HG02798 (cell line): ENCODE measurements at regions not wholly inside any gene's neighbourhood (a gene's known extent, or its start where the extent isn't known, plus 50 kb on each side); places are given as distances from the start of the nearest gene placed in this dataset.
A peak's percentile ranks its signal among the peaks of the same experiment; 100 is the strongest.
"Not testable (repeated sequence)": the region's sequence is repeated elsewhere in the genome, so short reads cannot be mapped to it uniquely, and the experiment has no call there.

Experiments used
- ATAC-seq: cut with Tn5 transposase; IDR thresholded peaks from one replicate; pipeline ENCODE4 v1.9.1; 2021; ENCODE audit warnings: mild to moderate bottlenecking; ENCODE audit not compliant: unreplicated experiment, poor library complexity

DNA sequence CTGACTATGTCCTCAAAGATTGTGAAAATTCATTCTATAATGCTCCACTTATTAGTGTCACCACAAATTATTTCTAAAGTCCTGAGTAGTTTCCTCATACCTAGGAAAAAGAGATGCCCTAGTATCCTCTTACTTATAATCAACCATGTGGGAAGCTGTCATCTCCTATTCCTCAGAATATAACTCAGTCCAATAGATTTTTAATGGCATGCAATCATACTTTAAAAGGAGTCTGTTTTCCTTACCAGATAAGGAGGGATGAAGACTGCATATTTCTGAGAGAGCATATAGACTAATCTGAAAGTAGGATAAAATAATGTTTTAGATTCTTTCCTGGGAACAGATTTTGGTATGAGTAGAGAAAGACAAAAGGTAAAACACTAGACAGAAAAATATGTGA is 727.7 kb upstream of the GRM3 start:
- ATAC-seq, result no peak

DNA sequence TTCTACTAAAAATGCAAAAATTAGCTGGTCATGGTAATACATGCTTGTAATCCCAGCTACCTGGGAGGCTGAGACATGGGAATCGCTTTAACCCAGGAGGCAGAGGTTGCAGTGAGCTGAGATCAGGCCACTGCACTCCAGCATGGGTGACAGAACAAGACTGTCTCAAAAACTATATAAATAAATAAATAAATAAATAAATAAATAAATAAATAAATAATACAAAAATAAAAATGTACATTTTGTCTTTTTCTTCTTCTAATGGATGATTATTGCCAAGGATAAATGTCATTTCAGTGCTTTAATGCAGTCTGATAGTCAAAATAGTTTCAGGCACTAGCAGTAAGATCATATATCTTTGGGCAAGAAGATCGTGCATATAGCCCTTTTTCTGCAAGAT is 727.6 kb upstream of the SEMA3D start:
- ATAC-seq, result no peak

DNA sequence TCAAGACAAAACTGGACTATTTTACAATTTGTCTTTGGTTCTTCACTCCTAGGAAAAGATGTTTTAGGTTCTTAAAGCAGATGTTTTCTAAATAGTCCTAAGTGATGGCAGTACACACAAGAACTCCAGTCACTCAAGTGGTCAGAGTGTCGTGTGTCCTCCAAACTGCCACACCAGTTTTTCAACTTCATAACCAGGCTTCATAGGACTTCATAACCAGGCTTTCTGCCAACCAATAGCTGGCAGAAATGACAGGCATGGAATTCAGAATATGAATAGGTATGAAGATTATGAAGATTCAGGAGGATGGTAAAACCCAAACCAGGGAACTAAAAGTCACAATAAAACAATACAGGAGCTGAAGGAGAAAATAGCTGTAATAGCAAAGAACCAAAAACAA is 721.2 kb upstream of the SEMA3D start:
- ATAC-seq, result no peak

GRCh38 chr7:85897967-85898366 is 711.1 kb upstream of the SEMA3D start:
- no peak for ATAC-seq

DNA sequence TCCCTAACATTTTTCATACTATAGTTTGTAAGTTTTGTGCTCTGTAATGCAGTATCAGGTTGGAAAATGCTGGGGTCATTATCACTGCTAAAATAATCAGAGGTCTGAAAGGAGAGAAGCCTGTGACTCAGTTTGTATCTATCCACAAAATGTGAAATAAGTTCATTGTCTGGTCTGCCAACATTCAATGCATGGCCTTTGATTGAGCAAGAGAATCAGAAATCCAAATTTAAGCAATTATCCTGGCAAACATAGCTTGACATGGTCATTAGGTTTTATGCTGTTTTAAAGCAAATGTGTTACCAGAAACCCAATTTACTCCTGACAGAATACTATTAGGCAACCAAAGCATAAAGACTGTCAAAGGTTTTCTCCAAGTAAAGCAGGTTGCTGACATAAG is 709.7 kb upstream of the SEMA3D start:
- no peak for ATAC-seq

- ATAC-seq, result no peak
Observed at GRCh38 chr7:85895835-85896234, 709.0 kb upstream of the SEMA3D start.

GRCh38 chr7:85891900-85892299 is 705.0 kb upstream of the SEMA3D start:
- ATAC-seq, result not testable (repeated sequence)

DNA sequence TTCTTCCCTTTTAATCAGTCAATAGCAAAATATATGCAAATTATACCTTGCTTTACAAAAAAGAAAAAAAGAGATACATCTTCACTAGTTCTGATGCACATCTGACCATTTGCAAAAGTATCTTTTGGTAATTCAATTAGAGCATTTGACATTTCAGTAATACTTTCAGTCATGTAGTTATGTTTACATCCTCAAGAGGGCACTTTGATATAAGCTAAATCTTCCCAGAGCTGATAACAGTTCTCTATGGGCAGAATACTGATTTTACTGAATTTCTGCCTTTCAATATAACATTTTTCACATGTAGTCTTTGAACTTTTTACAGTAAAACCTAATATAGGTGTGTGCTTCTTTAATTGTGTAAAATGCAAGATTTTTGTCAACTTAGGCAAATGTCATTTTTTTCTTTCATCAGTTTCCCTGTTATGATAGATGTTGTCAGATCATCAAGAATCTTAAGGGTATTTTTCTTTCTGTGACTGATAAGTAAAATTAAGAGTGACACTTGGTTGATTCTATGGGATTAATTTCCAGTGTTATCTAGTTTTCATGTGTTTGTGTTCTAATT is 703.5 kb upstream of the SEMA3D start:
- ATAC-seq, result peak; percentile 73

- no peak for ATAC-seq
Observed at GRCh38 chr7:85887133-85887532, 700.3 kb upstream of the SEMA3D start.

- no peak for ATAC-seq
Observed at GRCh38 chr7:85882335-85882734, 695.5 kb upstream of the SEMA3D start.

DNA sequence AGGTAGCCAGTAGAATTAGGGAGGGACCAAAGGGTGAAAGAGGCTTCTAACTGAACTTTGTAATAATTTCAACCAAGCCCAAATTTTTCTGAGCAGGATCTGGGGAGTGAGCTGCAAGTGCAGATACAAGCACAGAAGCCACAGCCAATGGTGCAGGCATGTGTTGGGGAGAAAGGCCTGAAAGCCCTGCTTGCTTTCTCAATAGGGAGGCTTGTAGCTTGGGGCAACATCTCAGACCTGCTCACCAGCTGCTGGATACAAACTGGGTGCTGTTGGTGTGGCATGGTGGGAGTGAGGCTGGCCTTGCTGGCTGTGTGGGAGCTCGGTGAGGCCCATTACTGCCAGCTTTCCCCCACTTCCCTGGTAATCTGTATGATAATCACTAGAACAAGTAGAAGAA is 688.5 kb upstream of the SEMA3D start:
- no peak for ATAC-seq

DNA sequence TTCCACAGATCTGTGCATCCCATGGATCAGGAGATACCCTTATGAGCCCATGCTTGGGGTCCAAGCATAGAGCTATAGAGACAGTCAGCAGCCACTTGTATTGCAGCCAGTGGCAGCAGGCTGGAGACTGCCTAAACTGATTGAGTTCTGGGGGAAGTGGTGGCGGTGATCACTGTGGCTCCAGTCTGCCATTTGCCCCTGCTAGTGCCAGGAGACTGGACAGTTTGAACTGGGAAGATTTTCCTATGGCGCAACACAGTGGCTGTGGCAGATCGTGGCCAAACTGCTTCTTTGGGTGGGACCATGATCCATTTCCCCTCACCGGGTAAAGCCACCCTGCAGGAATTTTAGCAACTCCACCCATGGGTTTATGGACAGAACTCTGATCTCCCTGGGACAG is 679.7 kb upstream of the SEMA3D start:
- no peak for ATAC-seq

DNA sequence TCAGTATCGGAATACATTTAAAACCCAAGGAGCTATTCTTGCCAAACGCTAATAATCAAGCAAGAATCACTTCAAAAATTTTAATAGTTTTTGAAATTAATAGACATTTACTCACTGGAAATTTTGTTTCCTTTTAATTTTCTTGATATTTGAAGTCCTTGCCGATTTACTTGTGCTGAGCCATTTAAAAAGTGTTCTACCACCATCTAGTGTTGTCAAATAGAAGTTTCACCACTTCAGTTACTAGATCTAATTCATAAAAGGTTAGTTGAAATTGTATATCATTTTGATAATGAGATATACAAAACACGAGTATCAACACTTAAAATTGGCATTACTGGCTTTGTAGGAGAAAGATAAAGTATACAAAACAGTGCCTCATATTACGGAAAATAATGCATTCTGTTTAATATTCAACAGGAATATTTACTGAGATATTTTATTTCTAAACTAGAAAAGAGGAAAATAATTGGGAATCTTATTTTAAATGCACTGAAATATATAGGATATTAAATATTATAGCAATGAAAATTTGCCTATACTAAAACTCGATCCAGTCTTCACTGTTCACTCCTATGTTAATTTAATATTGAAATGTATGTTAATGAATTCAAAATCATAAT is 664.8 kb upstream of the SEMA3D start:
- no peak for ATAC-seq

DNA sequence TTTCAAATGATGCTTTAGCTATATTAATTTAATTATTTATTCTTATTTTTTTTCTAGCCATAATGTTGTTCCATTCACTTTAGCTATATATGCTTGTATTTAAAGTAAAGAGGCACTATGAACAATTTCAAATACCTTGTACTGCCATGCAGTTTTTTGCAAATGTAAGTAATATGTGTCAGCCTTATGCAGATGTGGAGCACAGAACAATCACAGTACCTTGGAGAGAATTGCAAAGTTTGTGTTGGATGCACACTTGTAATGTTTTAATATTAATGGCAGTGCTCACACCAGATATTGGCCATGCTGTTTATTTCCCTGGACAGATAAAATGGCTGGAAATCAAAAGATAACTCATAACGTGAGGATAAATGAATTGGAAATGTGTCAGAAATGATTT is 663.5 kb upstream of the SEMA3D start:
- no peak for ATAC-seq

DNA sequence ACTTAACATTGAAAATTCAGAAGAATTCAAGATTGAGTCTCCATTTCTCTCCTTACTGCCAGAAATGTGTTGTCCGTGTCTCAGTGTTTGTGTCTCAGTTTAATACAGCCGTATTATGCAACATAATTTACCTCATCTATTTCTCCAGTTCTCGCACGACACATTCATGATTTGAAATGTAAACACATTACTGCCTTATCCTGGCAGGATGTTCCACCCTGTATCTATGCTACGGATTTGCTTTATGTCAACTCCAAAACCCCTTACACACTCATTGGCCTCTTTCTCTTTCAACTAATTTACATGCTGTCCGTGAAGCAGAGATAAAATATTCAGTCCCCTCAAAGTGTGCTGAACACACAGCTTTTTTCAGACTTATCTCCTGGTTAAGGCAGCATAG is 653.7 kb upstream of the SEMA3D start:
- no peak for ATAC-seq

DNA sequence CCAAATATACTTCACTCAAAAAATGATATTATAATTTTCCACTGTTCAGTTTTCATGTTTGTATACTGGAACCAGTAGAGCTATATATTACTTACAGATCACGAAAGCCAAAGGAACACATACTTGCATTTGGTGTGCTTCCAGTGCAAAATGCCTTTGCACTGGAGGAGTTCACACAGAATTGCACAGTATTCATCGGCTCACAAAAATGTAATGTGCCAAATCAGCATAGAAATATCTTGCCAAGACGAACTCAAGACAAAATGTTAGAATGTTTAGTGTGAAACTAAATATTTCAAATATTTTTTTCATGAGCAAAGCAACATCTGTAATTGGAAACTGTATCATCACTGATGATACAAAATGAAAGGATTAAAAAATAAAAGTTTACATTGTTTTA is 646.2 kb upstream of the SEMA3D start:
- ATAC-seq, result no peak

DNA sequence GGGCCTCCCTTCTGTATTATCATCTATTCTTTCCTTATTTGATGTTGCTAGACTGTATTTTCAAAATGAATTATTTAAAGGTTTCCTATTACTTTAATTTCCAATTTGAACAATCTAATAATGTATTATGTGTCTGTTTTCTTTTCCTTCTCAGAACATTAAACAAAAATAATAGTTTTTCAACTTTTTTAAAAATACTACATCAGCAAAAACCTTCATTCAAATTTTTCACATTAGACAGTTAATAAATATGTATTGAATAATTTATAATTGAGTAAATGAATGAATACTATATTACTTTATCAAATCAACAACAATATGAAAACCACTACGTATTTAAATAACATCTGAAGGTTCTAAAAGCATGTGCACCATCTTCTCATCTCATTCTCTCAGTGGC is 644.1 kb upstream of the SEMA3D start:
- no peak for ATAC-seq

GRCh38 chr7:85829817-85830432 is 643.1 kb upstream of the SEMA3D start:
- no peak for ATAC-seq

DNA sequence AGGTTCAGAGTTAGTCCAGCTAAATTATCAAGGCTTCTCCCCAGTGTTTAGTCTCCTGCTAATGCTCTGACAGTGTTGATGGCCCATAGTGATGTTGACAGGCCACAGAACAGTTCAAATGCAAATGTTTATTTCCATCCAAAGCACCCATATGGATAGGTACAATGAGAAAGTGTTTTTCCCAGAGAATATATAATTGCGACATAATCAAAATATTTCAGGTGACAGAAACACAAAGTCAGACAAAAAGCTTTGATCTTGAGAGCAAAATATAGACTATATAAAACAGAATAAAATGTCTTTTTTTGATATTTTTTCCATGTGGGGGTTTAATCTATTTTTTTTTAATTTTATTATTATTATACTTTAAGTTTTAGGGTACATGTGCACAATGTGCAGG is 642.3 kb upstream of the SEMA3D start:
- no peak for ATAC-seq

- ATAC-seq, result no peak
Observed at GRCh38 chr7:85828614-85829013, 641.8 kb upstream of the SEMA3D start.

- ATAC-seq, result no peak
Observed at GRCh38 chr7:85823396-85824080, 636.7 kb upstream of the SEMA3D start.

- no peak for ATAC-seq
Observed at GRCh38 chr7:85821926-85822325, 635.1 kb upstream of the SEMA3D start.
